Astrocyte (in vitro differentiated cells and primary cell): ENCODE measurements at regions not wholly inside any gene's neighbourhood (a gene's known extent, or its start where the extent isn't known, plus 50 kb on each side); places are given as distances from the start of the nearest gene placed in this dataset.

Source experiments
- DNase-seq: peaks from one replicate; pipeline ENCODE4 v3.0.0-alpha.2; 2010; ENCODE audit warnings: low read depth
- FAIRE-seq: peaks from 2 replicates; lab custom pipeline; 2011; peaks lifted over from hg19 to GRCh38; lab: Jason Lieb, UNC
- H2AFZ ChIP-seq: 2 replicates; pipeline ENCODE4 v1.6.0; 2012; ENCODE audit warnings: low read depth, low read length, inconsistent platforms
- H3K27ac ChIP-seq: 2 replicates; pipeline ENCODE4 v1.5.1; 2011; ENCODE audit warnings: low read depth, low read length, inconsistent platforms
- H3K27me3 ChIP-seq: 2 replicates; pipeline ENCODE4 v1.6.0; 2011; ENCODE audit warnings: low read length, inconsistent platforms; ENCODE audit not compliant: insufficient read depth
- H3K36me3 ChIP-seq: 2 replicates; pipeline ENCODE4 v1.5.1; 2011; ENCODE audit warnings: low read length, inconsistent platforms; ENCODE audit not compliant: insufficient read depth
- H3K4me1 ChIP-seq: 2 replicates; pipeline ENCODE4 v1.5.1; 2011; ENCODE audit warnings: low read length, inconsistent platforms; ENCODE audit not compliant: insufficient read depth
- H3K4me2 ChIP-seq: 2 replicates; pipeline ENCODE4 v1.6.0; 2012; ENCODE audit warnings: low read length, inconsistent platforms
- H3K4me3 ChIP-seq: 2 replicates; pipeline ENCODE4 v1.5.1; 2011; ENCODE audit warnings: low read depth, mild to moderate bottlenecking, low read length, inconsistent platforms; ENCODE audit not compliant: insufficient read depth
- H3K79me2 ChIP-seq: 2 replicates; pipeline ENCODE4 v1.6.0; 2012; ENCODE audit warnings: mild to moderate bottlenecking, low read length, inconsistent platforms; ENCODE audit not compliant: insufficient read depth
- H3K9ac ChIP-seq: 2 replicates; pipeline ENCODE4 v1.6.0; 2012; ENCODE audit warnings: mild to moderate bottlenecking, low read length, inconsistent platforms
- H3K9me3 ChIP-seq: 2 replicates; pipeline ENCODE4 v1.5.1; 2012; ENCODE audit warnings: low read depth, mild to moderate bottlenecking, low read length, inconsistent platforms; ENCODE audit not compliant: insufficient read depth
- H4K20me1 ChIP-seq: 2 replicates; pipeline ENCODE4 v1.6.0; 2012; ENCODE audit warnings: low read length, inconsistent platforms; ENCODE audit not compliant: insufficient read depth
- H3K27ac Mint-ChIP-seq: one replicate; pipeline ENCODE4 v1.8.0; 2021; ENCODE audit warnings: mild to moderate bottlenecking, mixed read lengths; ENCODE audit not compliant: unreplicated experiment
- H3K27me3 Mint-ChIP-seq: one replicate; pipeline ENCODE4 v1.8.0; 2021; ENCODE audit warnings: low read depth, mixed read lengths; ENCODE audit not compliant: unreplicated experiment
- H3K36me3 Mint-ChIP-seq: one replicate; pipeline ENCODE4 v1.8.0; 2021; ENCODE audit warnings: low read depth, mixed read lengths; ENCODE audit not compliant: unreplicated experiment
- H3K4me1 Mint-ChIP-seq: one replicate; pipeline ENCODE4 v1.8.0; 2021; ENCODE audit warnings: low read depth, mixed read lengths; ENCODE audit not compliant: unreplicated experiment
- H3K4me3 Mint-ChIP-seq: one replicate; pipeline ENCODE4 v1.8.0; 2021; ENCODE audit warnings: mild to moderate bottlenecking, moderate library complexity, mixed read lengths; ENCODE audit not compliant: unreplicated experiment
- H3K9me3 Mint-ChIP-seq: one replicate; pipeline ENCODE4 v1.8.0; 2021; ENCODE audit warnings: mild to moderate bottlenecking, mixed read lengths; ENCODE audit not compliant: unreplicated experiment
- EZH2 ChIP-seq: IDR thresholded peaks from 2 replicates; pipeline ENCODE4 v1.6.1; 2012; ENCODE audit warnings: mild to moderate bottlenecking, low read length, inconsistent platforms; ENCODE audit not compliant: insufficient read depth
- TF ChIP-seq, protein P1 (sequence below): IDR thresholded peaks from 2 replicates; pipeline ENCODE4 v1.5.1; 2011; ENCODE audit warnings: low read depth, mild to moderate bottlenecking, inconsistent platforms, low read length, moderate library complexity; ENCODE audit not compliant: insufficient read depth

DNA sequence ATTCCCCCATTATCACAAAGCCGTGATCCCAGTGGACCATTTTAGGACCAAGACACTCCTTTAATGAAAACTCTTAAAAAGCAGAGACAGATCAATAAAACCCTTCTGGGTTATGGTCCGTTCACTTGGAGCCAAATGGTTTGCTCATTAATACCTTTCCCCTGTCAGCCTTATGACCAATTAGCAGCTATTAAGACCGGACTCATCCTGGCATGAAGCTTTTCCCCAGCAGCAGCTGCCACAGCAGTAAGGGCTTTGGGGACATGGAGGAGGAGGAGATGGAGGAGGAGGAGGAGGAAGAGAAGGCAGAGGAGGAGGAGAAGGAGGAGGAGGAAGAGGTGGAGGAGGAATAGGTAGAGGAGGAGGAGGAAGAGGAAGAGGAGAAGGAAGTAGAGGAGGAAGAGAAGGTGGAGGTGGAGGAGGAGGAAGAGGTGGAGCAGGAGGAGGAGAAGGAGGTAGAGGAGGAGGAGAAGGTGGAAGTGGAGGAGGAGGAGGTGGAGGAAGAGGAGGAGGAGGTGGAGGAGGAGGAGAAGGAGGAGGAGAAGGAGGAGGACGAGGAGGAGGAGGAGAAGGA is 50.1 kb upstream of the IRX3 start:
- Histone ChIP-seq H3K9ac (no peak overlapping the region), H2AFZ (no peak overlapping the region), H3K79me2 (no peaks in the 10 kb centered on the region), H3K4me1 (no peaks in the 10 kb centered on the region), H3K4me2 (no peak overlapping the region), H3K27ac (no peak overlapping the region), H4K20me1 (no peaks in the 10 kb centered on the region), H3K27me3 (peaks cover 2% of the 10 kb centered on the region), H3K4me3 (no peak overlapping the region), H3K36me3 (no peaks in the 10 kb centered on the region), H3K9me3 (no peaks in the 10 kb centered on the region)
- FAIRE-seq (no peak), DNase-seq (no peak)
- Mint-ChIP-seq H3K27ac (no peak overlapping the region), H3K27me3 (peaks cover 7% of the 10 kb centered on the region), H3K4me3 (no peak overlapping the region), H3K36me3 (peaks cover 2% of the 10 kb centered on the region), H3K4me1 (no peaks in the 10 kb centered on the region), H3K9me3 (peaks cover 3% of the 10 kb centered on the region)
- no peak for TF ChIP-seq EZH2
- TF ChIP-seq, protein P1, sequence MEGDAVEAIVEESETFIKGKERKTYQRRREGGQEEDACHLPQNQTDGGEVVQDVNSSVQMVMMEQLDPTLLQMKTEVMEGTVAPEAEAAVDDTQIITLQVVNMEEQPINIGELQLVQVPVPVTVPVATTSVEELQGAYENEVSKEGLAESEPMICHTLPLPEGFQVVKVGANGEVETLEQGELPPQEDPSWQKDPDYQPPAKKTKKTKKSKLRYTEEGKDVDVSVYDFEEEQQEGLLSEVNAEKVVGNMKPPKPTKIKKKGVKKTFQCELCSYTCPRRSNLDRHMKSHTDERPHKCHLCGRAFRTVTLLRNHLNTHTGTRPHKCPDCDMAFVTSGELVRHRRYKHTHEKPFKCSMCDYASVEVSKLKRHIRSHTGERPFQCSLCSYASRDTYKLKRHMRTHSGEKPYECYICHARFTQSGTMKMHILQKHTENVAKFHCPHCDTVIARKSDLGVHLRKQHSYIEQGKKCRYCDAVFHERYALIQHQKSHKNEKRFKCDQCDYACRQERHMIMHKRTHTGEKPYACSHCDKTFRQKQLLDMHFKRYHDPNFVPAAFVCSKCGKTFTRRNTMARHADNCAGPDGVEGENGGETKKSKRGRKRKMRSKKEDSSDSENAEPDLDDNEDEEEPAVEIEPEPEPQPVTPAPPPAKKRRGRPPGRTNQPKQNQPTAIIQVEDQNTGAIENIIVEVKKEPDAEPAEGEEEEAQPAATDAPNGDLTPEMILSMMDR = no peak
